H7 (cell line): ENCODE measurements at regions not wholly inside any gene's neighbourhood (a gene's known extent, or its start where the extent isn't known, plus 50 kb on each side); places are given as distances from the start of the nearest gene placed in this dataset.
A peak's percentile ranks its signal among the peaks of the same experiment; 100 is the strongest.
"Not testable (repeated sequence)": the region's sequence is repeated elsewhere in the genome, so short reads cannot be mapped to it uniquely, and the experiment has no call there.

ENCODE experiments used
- DNase-seq: peaks from one replicate; pipeline ENCODE4 v3.0.0; 2012
- H3K27me3 ChIP-seq: 2 replicates; pipeline ENCODE4 v1.6.0; 2011; ENCODE audit warnings: mild to moderate bottlenecking, low read length; ENCODE audit not compliant: control insufficient read depth, insufficient read depth
- H3K36me3 ChIP-seq: replicated peaks from 2 replicates; pipeline ENCODE4 v1.5.1; 2011; ENCODE audit warnings: low read length; ENCODE audit not compliant: control insufficient read depth, insufficient read depth
- H3K4me3 ChIP-seq: 2 replicates; pipeline ENCODE4 v1.5.1; 2011; ENCODE audit warnings: low read depth, mild to moderate bottlenecking, control low read depth, low read length, moderate library complexity; ENCODE audit not compliant: insufficient read depth

DNA sequence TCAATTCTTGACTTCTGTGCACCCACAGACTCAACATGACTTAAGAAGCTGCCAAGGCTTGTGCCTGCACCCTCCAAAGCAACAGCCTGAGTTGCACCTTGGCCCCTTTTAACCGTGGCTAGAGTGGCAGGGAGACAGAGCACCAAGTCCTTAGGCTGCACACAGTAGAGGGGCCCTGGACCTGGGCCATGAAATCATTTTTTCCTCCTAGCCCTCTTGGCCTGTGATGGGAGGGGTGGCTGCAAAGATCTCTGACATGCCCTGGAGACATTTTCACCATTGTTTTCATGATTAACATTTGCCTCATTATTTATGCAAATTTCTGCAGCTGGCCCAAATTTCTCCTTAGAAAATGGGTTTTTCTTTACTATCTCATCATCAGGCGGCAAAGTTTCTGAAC, 836.8 kb downstream of the ZPLD1 start:
- no peak overlapping the region for H3K4me3 ChIP-seq
- no peaks in the 10 kb centered on the region for H3K36me3 ChIP-seq
- DNase-seq, result no peak
- H3K27me3 ChIP-seq, result no peaks in the 10 kb centered on the region

DNA sequence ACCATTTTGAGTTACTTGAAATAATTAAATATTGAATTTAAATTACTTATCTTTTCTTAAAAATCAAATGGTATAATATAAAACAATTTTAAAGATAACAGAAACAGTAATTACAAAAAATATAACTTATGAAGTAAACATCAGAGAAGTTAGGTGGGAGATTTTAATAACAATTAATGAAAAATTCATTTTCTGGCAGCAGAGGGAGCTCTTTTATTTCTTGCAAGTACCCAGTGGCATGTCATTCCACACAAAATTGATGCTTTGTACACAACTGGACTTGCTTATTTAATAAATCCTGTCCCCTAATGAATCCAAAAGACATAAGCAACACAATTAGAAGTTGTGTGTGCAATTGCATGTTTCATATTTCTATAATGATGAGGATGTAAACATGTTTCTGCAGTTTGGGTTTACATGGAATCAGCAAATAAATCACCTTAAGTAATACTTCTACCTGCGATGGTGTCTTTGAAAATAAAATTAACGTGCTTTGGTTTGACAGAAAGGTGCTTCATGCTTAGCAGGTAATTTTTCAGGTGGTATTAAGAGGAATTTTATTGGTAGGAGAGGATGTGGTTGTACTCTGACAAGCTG, 861.3 kb downstream of the ZPLD1 start:
- Histone ChIP-seq H3K27me3 (no peaks in the 10 kb centered on the region), H3K36me3 (no peaks in the 10 kb centered on the region), H3K4me3 (no peak overlapping the region)
- DNase-seq, result peak; percentile 5

DNA sequence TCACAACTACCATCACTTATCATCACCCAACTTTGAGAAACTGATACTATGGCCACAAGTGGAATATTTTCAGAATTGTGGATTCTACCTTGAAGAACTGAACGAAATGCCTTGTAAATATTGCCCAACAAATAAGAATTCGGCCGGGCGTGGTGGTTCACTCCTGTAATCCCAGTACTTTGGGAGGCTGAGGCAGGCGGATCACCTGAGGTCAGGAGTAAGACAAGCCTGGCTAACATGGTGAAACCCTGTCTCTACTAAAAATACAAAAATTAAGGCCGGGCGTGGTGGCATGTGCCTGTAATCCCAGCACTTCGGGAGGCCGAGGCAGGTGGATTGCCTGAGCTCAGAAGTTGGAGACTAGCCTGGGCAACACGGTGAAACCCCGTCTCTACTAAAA, 862.7 kb downstream of the ZPLD1 start:
- not testable (repeated sequence) for DNase-seq, H3K4me3 ChIP-seq, H3K36me3 ChIP-seq, H3K27me3 ChIP-seq

DNA sequence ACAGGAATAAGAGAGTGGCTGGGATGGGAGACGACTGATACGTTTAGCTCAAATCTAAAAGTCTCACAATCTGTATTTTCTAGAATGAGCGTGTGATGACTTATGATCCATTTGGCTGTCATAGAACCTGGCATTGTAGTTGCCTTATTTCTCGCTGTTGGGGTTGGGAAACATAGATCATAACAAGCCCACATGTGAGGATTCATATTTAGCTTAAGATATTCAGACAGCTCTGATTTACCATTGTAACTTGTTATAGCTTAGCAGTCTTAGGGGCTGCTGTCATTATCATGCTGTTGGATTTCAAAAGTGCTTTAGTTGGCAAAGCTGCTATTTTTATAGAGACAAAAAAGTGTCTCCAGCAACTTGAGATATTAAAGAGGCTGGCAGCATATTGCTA, 871.3 kb downstream of the ZPLD1 start:
- DNase-seq, result no peak
- no peak overlapping the region for H3K4me3 ChIP-seq
- H3K27me3 ChIP-seq, result no peaks in the 10 kb centered on the region
- no peaks in the 10 kb centered on the region for H3K36me3 ChIP-seq

DNA sequence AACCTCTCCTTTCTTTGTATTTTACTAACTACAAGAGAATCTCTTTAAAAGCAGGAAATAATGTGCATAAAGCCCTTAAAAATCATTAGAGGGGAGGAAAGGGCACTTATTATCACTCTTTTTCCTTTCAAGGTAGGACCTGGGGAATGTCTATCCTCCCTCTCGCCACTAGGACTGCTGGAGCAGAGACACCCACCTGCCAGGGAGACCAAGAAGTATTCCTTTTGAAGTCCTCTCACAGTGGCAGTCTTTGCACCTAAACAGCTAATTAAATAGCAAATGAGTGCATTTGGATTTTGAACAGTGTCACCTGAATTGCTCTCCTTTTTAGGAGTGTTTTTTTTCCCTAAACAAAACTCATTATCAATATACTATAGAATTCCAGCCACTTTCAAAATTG, 874.1 kb downstream of the ZPLD1 start:
- DNase-seq, result peak; percentile 13
- no peaks in the 10 kb centered on the region for H3K27me3 ChIP-seq
- H3K36me3 ChIP-seq, result no peaks in the 10 kb centered on the region
- no peak overlapping the region for H3K4me3 ChIP-seq

DNA sequence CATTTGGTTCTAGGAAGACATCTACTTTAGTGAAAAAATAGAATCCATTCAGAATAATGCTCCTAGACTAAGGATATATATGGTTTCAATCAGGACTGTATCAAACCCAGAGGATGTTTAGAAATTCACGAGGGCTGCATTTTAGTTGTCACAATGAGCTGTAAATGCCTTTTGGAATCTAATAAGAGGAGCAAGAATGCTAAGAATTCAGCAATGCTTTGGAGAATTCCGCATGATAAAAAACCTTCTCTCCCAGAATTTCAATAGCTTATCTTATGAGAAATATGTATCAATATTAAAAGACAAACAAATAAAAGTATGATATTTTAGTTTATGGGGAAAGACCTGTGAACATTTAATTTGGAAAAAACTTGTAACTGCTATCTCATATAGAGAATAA, 885.1 kb downstream of the ZPLD1 start:
- Histone ChIP-seq H3K4me3 (no peak overlapping the region), H3K36me3 (no peaks in the 10 kb centered on the region), H3K27me3 (no peaks in the 10 kb centered on the region)
- no peak for DNase-seq

DNA sequence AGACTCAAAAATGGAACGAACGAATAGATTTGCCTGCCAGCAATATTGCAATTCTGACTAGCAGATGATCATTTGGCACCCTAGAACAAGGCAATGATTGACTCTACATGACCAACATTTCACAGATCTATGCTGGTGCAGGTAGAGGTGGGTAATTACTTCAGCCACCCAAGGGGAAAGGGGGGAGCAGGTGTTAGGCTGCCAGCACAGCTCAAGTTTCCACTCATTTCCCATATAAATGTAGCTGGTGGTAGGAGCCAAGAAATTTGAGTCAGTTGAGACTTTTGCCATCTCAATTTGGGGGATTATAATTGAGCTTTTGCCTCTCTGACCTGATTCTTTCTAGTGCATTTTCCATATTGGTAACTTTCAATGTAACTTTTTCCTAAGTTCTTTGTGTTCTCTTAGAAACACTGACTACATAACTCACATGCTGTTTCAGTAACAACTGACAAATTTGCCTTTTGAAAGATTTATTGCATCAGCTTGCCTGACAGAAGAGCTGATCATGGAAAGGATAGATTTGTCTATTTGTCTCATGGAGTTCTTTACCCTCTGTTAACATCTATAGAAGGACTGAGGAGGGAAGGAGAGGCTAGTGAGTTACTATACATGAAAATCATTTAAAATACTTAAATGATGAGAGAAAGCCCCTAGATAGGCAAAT, 902.5 kb downstream of the ZPLD1 start:
- Histone ChIP-seq H3K36me3 (no peaks in the 10 kb centered on the region), H3K4me3 (no peak overlapping the region)
- DNase-seq, result no peak

DNA sequence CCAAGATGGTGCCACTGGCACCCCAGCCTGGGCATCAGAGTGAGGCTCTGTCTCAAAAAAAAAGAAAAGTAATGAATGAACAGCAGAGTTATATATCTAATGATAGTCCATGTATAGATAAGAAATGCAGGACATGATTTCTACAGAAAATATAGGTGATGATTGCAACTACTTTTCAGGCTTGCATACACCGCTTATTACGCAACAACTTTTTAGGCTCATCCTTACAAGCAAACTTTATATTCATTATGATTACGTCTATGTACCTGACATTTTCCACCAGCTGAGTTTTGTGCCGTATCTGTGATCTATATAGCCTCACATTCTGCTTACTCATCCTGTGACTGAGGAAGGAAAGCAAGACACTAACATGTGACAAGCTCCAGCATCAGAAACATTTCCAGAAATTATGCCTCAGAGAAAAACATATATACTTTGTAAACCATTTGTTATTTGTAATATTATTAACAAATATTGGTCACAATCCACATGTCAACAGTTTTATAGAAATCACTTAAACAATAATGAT, 906.3 kb downstream of the ZPLD1 start:
- Histone ChIP-seq H3K36me3 (no peaks in the 10 kb centered on the region), H3K4me3 (no peak overlapping the region), H3K27me3 (no peaks in the 10 kb centered on the region)
- no peak for DNase-seq

More for the DNA sequence above, 902.5 kb downstream of the ZPLD1 start:
- H3K27me3 ChIP-seq, result no peaks in the 10 kb centered on the region

DNA sequence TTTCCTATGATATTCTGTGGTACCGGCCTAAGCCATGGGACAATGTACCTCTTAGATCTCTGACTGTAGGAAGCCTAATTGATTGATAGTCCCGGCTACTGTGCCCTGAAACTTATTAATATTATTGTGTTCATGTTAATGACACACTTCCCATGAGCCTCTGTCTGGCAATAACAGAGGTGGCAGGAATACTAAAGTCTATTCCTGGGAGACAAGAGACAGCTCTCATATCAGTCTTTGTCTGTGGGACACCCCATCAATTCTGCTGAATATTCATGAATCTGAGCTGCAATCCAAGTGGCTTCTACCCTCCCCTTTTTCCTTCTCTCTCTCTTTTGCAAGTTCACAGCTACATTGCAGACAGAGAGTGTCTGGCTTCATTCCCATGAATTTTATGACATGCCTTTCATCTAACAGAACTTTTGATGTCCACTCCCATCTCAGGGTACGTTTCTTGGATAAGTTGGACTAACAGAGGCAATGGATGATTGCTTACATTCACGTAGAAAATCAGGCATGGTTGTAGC, 907.5 kb downstream of the ZPLD1 start:
- H3K27me3 ChIP-seq, result no peaks in the 10 kb centered on the region
- H3K36me3 ChIP-seq, result no peaks in the 10 kb centered on the region
- DNase-seq, result no peak
- no peak overlapping the region for H3K4me3 ChIP-seq

DNA sequence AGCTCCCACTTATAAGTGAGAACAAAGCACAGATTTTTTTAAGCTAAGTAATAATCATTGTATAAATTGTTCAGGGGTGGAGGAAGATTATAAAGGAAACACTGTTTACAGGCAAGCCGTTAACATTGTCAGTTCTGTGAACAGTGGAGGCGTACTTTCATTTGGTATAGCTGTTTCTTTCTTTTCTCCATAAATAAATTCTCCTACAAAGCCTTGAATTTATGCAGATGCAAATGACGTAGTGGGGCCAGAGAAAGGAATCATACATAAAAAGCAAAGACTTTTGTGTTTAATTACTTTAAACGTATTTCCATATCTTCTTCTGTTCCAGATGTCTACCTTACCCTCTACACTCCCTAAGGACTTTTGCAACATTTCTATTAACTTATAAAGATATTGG, 914.9 kb downstream of the ZPLD1 start:
- Histone ChIP-seq H3K36me3 (no peaks in the 10 kb centered on the region), H3K4me3 (no peak overlapping the region), H3K27me3 (no peaks in the 10 kb centered on the region)
- no peak for DNase-seq

DNA sequence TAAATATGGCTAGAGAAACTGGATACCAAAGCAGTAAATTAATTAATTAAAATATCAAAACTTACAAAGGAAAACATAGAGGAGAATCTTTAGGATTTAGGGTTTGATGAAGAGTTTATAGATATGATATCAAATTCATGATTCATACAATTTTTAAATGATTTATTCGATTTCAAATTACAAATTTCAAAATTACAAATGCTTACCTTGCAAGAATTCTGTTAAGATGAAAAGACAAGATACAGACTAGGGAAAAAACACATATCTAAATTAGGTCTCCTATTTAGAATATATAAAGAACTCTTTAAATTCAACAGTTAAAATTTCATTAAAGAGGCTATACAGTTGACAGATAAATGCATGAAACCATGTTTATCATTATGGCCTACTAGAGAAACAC, 930.7 kb downstream of the ZPLD1 start:
- Histone ChIP-seq H3K4me3 (no peak overlapping the region), H3K27me3 (no peaks in the 10 kb centered on the region), H3K36me3 (no peaks in the 10 kb centered on the region)
- DNase-seq, result no peak

DNA sequence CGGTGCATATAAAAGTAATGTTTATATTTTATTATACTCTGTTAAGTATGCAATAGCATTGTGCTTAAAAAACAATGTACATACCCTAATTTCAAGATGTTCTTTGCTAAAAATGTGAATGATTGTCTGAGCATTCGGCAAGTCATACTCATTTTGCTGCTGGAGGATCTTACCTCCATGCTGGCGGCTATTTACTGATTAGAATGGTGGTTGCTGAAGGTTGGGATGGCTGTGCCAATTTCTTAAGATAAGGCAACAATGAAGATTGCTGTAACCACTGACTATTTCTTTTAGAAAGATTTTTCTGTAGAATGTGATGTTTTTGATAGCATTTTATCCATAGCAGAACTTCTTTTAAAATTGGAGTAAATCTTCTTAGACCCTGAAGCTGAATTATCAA, 932.7 kb downstream of the ZPLD1 start:
- DNase-seq, result no peak
- no peak overlapping the region for H3K4me3 ChIP-seq
- no peaks in the 10 kb centered on the region for H3K27me3 ChIP-seq
- H3K36me3 ChIP-seq, result no peaks in the 10 kb centered on the region

DNA sequence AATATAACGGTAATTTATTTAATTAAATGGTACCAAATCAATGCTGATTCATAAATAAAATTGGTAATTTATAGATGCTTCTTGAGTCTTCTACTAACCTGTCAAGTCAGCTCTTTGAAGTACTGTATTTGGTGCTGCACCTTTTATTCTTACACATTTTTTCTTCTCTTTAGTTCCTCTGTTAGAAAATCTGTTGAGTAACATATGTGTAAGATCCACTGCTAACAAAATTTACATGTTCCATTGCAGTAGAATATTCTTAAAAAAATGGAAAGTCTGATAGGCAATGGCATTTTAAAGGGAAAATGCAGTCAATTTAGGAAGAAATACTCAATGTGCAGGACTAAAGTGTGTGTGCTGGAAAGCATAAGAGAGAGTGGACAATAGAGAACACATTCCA, 936.6 kb downstream of the ZPLD1 start:
- DNase-seq, result no peak
- Histone ChIP-seq H3K36me3 (no peaks in the 10 kb centered on the region), H3K27me3 (no peaks in the 10 kb centered on the region), H3K4me3 (no peak overlapping the region)

DNA sequence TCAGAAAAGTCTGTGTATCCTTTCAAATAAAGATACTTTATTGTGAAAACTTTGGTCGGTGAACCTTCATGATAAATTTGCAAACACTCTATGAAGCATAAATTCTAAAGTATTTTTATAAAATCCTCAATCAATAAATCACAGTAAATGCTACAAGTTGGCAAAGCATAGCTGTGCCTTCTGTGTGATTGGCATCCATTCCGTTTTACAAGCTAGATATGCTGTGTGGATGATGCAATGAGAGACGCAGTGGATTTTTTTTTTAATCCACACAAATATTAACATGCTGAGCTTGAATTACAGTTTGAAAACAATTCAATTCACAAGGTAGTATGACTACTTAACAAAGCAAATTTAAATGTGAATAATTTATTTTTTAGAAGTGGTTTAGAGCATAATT, 937.2 kb downstream of the ZPLD1 start:
- Histone ChIP-seq H3K27me3 (no peaks in the 10 kb centered on the region), H3K4me3 (no peak overlapping the region), H3K36me3 (no peaks in the 10 kb centered on the region)
- DNase-seq, result no peak

DNA sequence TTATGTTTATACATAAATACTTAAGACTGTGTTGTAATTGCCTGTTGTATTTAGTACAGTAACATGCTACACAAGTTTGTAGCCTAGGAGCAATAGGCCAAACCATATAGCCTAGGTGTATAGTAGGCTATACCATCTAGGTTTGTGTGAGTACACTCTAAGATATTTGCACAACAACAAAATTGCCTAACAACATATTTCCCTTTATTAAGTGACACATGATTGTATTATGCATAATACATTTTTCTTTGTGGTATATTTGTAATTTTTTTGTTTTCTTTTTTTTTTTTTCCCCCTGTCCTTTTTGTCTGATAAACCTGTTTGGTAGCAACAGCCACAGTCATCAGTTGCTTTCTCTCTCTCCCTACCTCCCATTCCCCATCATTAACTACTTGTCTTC, 945.6 kb downstream of the ZPLD1 start:
- Histone ChIP-seq H3K27me3 (no peaks in the 10 kb centered on the region), H3K36me3 (no peaks in the 10 kb centered on the region), H3K4me3 (no peak overlapping the region)
- DNase-seq, result no peak
